ENCODE measurements at regions not wholly inside any gene's neighbourhood (a gene's known extent, or its start where the extent isn't known, plus 50 kb on each side); places are given as distances from the start of the nearest gene placed in this dataset.

DNA sequence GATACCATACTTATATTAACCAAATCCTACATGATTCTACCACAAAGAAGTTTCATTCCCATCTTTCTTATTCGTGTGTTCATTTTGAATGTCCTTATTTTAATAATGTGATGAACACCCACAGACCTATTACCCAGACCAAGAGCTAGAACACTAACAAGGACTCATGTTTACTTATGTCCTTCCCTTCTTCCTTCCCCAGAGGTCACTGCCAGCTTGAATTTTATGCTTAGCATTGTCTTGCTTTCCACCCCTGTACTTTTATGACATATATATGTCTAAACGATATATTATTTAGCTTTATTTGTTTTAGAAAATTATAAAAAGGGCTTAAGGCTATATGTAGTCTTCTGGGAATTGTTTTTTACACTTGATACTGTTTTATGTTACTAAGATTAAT is 238.6 kb downstream of the LRIG3 start:
- TF ChIP-seq POLR2A (IDR thresholded peaks at IDR 0.05; ENCODE audit: low read depth, low read length) (no peak), BHLHE40 (IDR thresholded peaks at IDR 0.05; ENCODE audit: low read depth, low read length) (no peak), SMC3 (IDR thresholded peaks at IDR 0.05; ENCODE audit: low read depth, low read length) (no peak), CEBPB (IDR thresholded peaks at IDR 0.05; ENCODE audit: low read depth, low read length) (no peak), MAFK (IDR thresholded peaks at IDR 0.05; ENCODE audit: low read depth, low read length) (no peak), RAD21 (IDR thresholded peaks at IDR 0.05; ENCODE audit: low read length) (no peak)
- TF ChIP-seq, protein P1, sequence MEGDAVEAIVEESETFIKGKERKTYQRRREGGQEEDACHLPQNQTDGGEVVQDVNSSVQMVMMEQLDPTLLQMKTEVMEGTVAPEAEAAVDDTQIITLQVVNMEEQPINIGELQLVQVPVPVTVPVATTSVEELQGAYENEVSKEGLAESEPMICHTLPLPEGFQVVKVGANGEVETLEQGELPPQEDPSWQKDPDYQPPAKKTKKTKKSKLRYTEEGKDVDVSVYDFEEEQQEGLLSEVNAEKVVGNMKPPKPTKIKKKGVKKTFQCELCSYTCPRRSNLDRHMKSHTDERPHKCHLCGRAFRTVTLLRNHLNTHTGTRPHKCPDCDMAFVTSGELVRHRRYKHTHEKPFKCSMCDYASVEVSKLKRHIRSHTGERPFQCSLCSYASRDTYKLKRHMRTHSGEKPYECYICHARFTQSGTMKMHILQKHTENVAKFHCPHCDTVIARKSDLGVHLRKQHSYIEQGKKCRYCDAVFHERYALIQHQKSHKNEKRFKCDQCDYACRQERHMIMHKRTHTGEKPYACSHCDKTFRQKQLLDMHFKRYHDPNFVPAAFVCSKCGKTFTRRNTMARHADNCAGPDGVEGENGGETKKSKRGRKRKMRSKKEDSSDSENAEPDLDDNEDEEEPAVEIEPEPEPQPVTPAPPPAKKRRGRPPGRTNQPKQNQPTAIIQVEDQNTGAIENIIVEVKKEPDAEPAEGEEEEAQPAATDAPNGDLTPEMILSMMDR (conservative IDR thresholded peaks at IDR 0.05; ENCODE audit: low read depth, low read length), result no peak
- TF ChIP-seq, protein P2, sequence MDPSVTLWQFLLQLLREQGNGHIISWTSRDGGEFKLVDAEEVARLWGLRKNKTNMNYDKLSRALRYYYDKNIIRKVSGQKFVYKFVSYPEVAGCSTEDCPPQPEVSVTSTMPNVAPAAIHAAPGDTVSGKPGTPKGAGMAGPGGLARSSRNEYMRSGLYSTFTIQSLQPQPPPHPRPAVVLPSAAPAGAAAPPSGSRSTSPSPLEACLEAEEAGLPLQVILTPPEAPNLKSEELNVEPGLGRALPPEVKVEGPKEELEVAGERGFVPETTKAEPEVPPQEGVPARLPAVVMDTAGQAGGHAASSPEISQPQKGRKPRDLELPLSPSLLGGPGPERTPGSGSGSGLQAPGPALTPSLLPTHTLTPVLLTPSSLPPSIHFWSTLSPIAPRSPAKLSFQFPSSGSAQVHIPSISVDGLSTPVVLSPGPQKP (IDR thresholded peaks at IDR 0.05; ENCODE audit: borderline replicate concordance, low read depth, low read length), result no peak
